GM12878 (cell line): ENCODE measurements at regions not wholly inside any gene's neighbourhood (a gene's known extent, or its start where the extent isn't known, plus 50 kb on each side); places are given as distances from the start of the nearest gene placed in this dataset.

Experiments used
- ATAC-seq: fragments of 200-7000 bp; cut with Tn5 transposase; 3 replicates; pipeline ENCODE4 v1.9.1; 2020; ENCODE audit warnings: mild to moderate bottlenecking, moderate library complexity
- BruUV-seq: library from RNA; stranded (reverse); fragments of 400-500 nt; replicated peaks from 2 replicates; lab custom pipeline; 2021; lab: Mats Ljungman, UMichigan
- CTCF ChIA-PET: fragments of 300-600 bp; sonication (Branson Sonifier 250); formaldehyde crosslinking; extraction: SDS; loops from one replicate; lab custom pipeline; 2021; ENCODE audit warnings: inconsistent platforms; lab: Yijun Ruan, JAX
- POLR2A ChIA-PET: fragments of 350-600 bp; formaldehyde crosslinking; extraction: SDS; loops from one replicate; lab custom pipeline; 2021; ENCODE audit warnings: inconsistent platforms; lab: Charles Lee
- RAD21 ChIA-PET: fragments of 300-600 bp; sonication (Branson Sonifier 250); formaldehyde crosslinking; loops from one replicate; lab custom pipeline; 2023; ENCODE audit warnings: antibody characterized with exemption; ENCODE audit not compliant: unreplicated experiment; lab: Charles Lee
- SMC1A ChIA-PET: fragments of 300-600 bp; sonication (Branson Sonifier 250); formaldehyde crosslinking; loops from one replicate; lab custom pipeline; 2023; ENCODE audit not compliant: unreplicated experiment, uncharacterized antibody; lab: Charles Lee
- DNase-seq: peaks from one replicate; pipeline ENCODE4 v3.0.0-alpha.2; 2011; ENCODE audit warnings: low read depth, low spot score
- FAIRE-seq: peaks from 3 replicates; lab custom pipeline; 2011; peaks lifted over from hg19 to GRCh38; lab: Jason Lieb, UNC
- H2AFZ ChIP-seq: 2 replicates; pipeline ENCODE4 v1.6.0; 2011; ENCODE audit warnings: low read depth, low read length, control low read depth; ENCODE audit not compliant: control insufficient read depth
- H3K27ac ChIP-seq: 2 replicates; pipeline ENCODE4 v1.5.1; 2011; ENCODE audit warnings: control low read depth; ENCODE audit not compliant: control insufficient read depth, insufficient read depth
- H3K27me3 ChIP-seq, 2 experiments: replicated peaks in 1 of 2; 2 replicates each; pipeline versions ENCODE4 v1.6.0 to v1.6.1; 2011; ENCODE audit warnings: low read length in 1 of 2; ENCODE audit not compliant: control insufficient read depth in 2 of 2, insufficient read depth in 2 of 2
- H3K36me3 ChIP-seq, 2 experiments: 2 replicates each; pipeline ENCODE4 v1.5.1; 2011; ENCODE audit warnings: low read length in 1 of 2; ENCODE audit not compliant: control insufficient read depth in 2 of 2, insufficient read depth in 2 of 2
- H3K4me1 ChIP-seq: 2 replicates; pipeline ENCODE4 v1.6.1; 2011; ENCODE audit warnings: mild to moderate bottlenecking, low read length, moderate library complexity, mixed read lengths; ENCODE audit not compliant: control insufficient read depth, insufficient read depth
- H3K4me2 ChIP-seq: 2 replicates; pipeline ENCODE4 v1.6.0; 2011; ENCODE audit warnings: control low read depth; ENCODE audit not compliant: control insufficient read depth, insufficient read depth
- H3K4me3 ChIP-seq: fragments of 200-600 bp; sonication (generic); 2 replicates; pipeline ENCODE4 v1.5.1; 2016
- H3K79me2 ChIP-seq: 2 replicates; pipeline ENCODE4 v1.6.0; 2011; ENCODE audit warnings: low read length; ENCODE audit not compliant: control insufficient read depth, insufficient read depth
- H3K9ac ChIP-seq: 2 replicates; pipeline ENCODE4 v1.8.0; 2011; ENCODE audit warnings: low read length, control low read depth, mixed read lengths; ENCODE audit not compliant: control insufficient read depth, insufficient read depth
- H3K9me3 ChIP-seq: replicated peaks from 3 replicates; pipeline ENCODE4 v1.5.1; 2011; ENCODE audit warnings: mild to moderate bottlenecking, low read length; ENCODE audit not compliant: control insufficient read depth, insufficient read depth
- H4K20me1 ChIP-seq: 2 replicates; pipeline ENCODE4 v1.6.0; 2011; ENCODE audit not compliant: control insufficient read depth, insufficient read depth
- BHLHE40 ChIP-seq, 2 experiments: fragments of 450-650 bp in 1 of 2; IDR thresholded peaks; 2 replicates each; pipeline ENCODE4 v1.6.1; 2011 to 2017; ENCODE audit warnings: low read depth in 2 of 2, borderline replicate concordance in 1 of 2, improper control_type of control experiment in 1 of 2, low read length in 1 of 2, mild to moderate bottlenecking in 1 of 2
- BRCA1 ChIP-seq: IDR thresholded peaks from 2 replicates; pipeline ENCODE4 v1.6.1; 2011; ENCODE audit warnings: low read depth, low read length, improper control_type of control experiment
- CEBPB ChIP-seq, 2 experiments: fragments of 150-350 bp in 1 of 2; IDR thresholded peaks; 2 replicates each; pipeline ENCODE4 v1.6.1; 2012 to 2014; ENCODE audit warnings: low read depth in 2 of 2, low read length in 2 of 2, borderline replicate concordance in 1 of 2, inconsistent platforms in 1 of 2
- EED ChIP-seq: sonication (generic); IDR thresholded peaks from 2 replicates; pipeline ENCODE4 v1.6.1; 2016; ENCODE audit warnings: antibody characterized with exemption, low read depth
- GATAD2B ChIP-seq: fragments of 450-650 bp; conservative IDR thresholded peaks from 2 replicates; pipeline ENCODE4 v1.6.1; 2017; ENCODE audit warnings: low read depth, mild to moderate bottlenecking, moderate library complexity
- IRF3 ChIP-seq: fragments of 450-650 bp; IDR thresholded peaks from 2 replicates; pipeline ENCODE4 v1.6.1; 2014; ENCODE audit warnings: mild to moderate bottlenecking
- IRF4 ChIP-seq: IDR thresholded peaks from 2 replicates; pipeline ENCODE4 v1.6.1; 2011; ENCODE audit warnings: low read depth, low read length
- JUNB ChIP-seq: IDR thresholded peaks from 2 replicates; pipeline ENCODE4 v1.6.1; 2016; ENCODE audit warnings: antibody characterized with exemption, mild to moderate bottlenecking
- MAX ChIP-seq: IDR thresholded peaks from 2 replicates; pipeline ENCODE4 v1.6.1; 2012; ENCODE audit warnings: low read depth, low read length, improper control_type of control experiment
- MLLT1 ChIP-seq: fragments of 450-650 bp; IDR thresholded peaks from 2 replicates; pipeline ENCODE4 v1.6.1; 2016; ENCODE audit warnings: mild to moderate bottlenecking
- NR2C1 ChIP-seq: fragments of 450-650 bp; IDR thresholded peaks from 2 replicates; pipeline ENCODE4 v1.6.1; 2017; ENCODE audit warnings: antibody characterized with exemption, mild to moderate bottlenecking, moderate library complexity
- POLR2A ChIP-seq: IDR thresholded peaks from 2 replicates; pipeline ENCODE4 v1.6.1; 2011; ENCODE audit warnings: low read depth, mild to moderate bottlenecking, low read length
- RB1 ChIP-seq: fragments of 450-650 bp; formaldehyde crosslinking; IDR thresholded peaks from 2 replicates; pipeline ENCODE4 v1.6.1; 2017; ENCODE audit warnings: mild to moderate bottlenecking, borderline replicate concordance
- RCOR1 ChIP-seq: conservative IDR thresholded peaks from 2 replicates; pipeline ENCODE4 v1.6.1; 2012; ENCODE audit warnings: low read depth, low read length, improper control_type of control experiment
- SUPT20H ChIP-seq: IDR thresholded peaks from 2 replicates; pipeline ENCODE4 v1.6.1; 2011; ENCODE audit warnings: low read depth, mild to moderate bottlenecking, low read length, moderate library complexity, borderline replicate concordance; ENCODE audit not compliant: control insufficient read depth
- TAF1 ChIP-seq: IDR thresholded peaks from 2 replicates; pipeline ENCODE4 v1.6.1; 2011; ENCODE audit warnings: mild to moderate bottlenecking, low read depth, low read length, borderline replicate concordance
- TCF7 ChIP-seq: IDR thresholded peaks from 2 replicates; pipeline ENCODE4 v1.6.1; 2014; ENCODE audit warnings: antibody characterized with exemption, borderline replicate concordance
- ZNF207 ChIP-seq: fragments of 450-650 bp; IDR thresholded peaks from 2 replicates; pipeline ENCODE4 v1.6.1; 2014; ENCODE audit warnings: antibody characterized with exemption, mild to moderate bottlenecking, borderline replicate concordance
- WGBS: methylation state at CpG from one replicate; pipeline ENCODE4 v1.1.6; 2016; ENCODE audit warnings: low lambda C conversion rate; ENCODE audit not compliant: insufficient replicate concordance, insufficient coverage; ENCODE audit errors: missing lambda C conversion rate; 5-methylcytosine and 5-hydroxymethylcytosine counted together
- in situ Hi-C: fragments of 300-500 bp; cut with MboI; formaldehyde crosslinking; loops from 9 replicates; pipeline ENCODE4 v1.14.3; 2018; ENCODE audit warnings: mixed read lengths
- intact Hi-C: fragments of 100-400 bp; cut with micrococcal nuclease; formaldehyde crosslinking; loops from one replicate; pipeline ENCODE4 v1.14.2; 2022; ENCODE audit not compliant: unreplicated experiment
- TF ChIP-seq, protein P1 (sequence below): IDR thresholded peaks from 2 replicates; pipeline ENCODE4 v1.6.1; 2012; ENCODE audit warnings: improper control_type of control experiment, low read depth, low read length; ENCODE audit not compliant: insufficient replicate concordance

DNA sequence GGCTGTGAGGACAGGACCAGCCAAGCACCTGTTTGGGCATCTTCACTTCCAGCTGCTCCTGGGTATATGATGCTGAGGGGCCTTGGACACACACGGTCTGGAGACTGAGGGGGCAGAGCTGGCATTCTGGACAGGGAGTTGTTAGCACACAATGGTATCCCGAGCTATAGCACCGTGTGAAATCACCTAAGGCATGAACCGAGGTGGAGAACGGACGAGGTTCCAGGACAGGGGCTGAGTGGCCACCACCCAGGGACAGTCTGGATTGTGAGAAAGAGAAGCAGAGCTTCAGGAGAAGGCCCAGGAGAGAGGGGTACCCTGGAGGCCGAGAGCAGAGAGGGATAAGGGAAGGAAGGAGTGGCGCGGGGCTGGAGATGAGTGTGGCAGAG lies 571.8 kb downstream of the TCERG1L start:
- RAD21 ChIA-PET: no interaction called here
- no peaks in the 10 kb centered on the region for H3K27me3 ChIP-seq
- in situ Hi-C loops: no loop called here
- no peak overlapping the region for H3K27ac ChIP-seq
- WGBS: 32% methylated on average over 9 of the region's 9 CpGs
- no peak for ATAC-seq
- CTCF ChIA-PET: no interaction called here
- FAIRE-seq: no peak
- no peak overlapping the region for H2AFZ ChIP-seq
- no peaks in the 10 kb centered on the region for H3K9me3 ChIP-seq
- H3K4me2 ChIP-seq: no peak overlapping the region
- no peak overlapping the region for H3K4me3 ChIP-seq
- H3K36me3 ChIP-seq: no peaks in the 10 kb centered on the region
- H3K79me2 ChIP-seq: no peaks in the 10 kb centered on the region
- no peaks in the 10 kb centered on the region for H3K4me1 ChIP-seq
- no peak for DNase-seq
- POLR2A ChIA-PET: no interaction called here
- TF ChIP-seq RB1: no peak
- TF ChIP-seq BHLHE40 (IDR thresholded peaks at IDR 0.05; ENCODE audit: borderline replicate concordance in 1 of 2, low read depth in 2 of 2, low read length in 1 of 2): no peak
- TF ChIP-seq POLR2A: no peak
- TF ChIP-seq EED: no peak
- no peak for TF ChIP-seq JUNB
- no peak for TF ChIP-seq ZNF207
- TF ChIP-seq MAX: no peak
- no peak for TF ChIP-seq MLLT1
- TF ChIP-seq, protein P1, sequence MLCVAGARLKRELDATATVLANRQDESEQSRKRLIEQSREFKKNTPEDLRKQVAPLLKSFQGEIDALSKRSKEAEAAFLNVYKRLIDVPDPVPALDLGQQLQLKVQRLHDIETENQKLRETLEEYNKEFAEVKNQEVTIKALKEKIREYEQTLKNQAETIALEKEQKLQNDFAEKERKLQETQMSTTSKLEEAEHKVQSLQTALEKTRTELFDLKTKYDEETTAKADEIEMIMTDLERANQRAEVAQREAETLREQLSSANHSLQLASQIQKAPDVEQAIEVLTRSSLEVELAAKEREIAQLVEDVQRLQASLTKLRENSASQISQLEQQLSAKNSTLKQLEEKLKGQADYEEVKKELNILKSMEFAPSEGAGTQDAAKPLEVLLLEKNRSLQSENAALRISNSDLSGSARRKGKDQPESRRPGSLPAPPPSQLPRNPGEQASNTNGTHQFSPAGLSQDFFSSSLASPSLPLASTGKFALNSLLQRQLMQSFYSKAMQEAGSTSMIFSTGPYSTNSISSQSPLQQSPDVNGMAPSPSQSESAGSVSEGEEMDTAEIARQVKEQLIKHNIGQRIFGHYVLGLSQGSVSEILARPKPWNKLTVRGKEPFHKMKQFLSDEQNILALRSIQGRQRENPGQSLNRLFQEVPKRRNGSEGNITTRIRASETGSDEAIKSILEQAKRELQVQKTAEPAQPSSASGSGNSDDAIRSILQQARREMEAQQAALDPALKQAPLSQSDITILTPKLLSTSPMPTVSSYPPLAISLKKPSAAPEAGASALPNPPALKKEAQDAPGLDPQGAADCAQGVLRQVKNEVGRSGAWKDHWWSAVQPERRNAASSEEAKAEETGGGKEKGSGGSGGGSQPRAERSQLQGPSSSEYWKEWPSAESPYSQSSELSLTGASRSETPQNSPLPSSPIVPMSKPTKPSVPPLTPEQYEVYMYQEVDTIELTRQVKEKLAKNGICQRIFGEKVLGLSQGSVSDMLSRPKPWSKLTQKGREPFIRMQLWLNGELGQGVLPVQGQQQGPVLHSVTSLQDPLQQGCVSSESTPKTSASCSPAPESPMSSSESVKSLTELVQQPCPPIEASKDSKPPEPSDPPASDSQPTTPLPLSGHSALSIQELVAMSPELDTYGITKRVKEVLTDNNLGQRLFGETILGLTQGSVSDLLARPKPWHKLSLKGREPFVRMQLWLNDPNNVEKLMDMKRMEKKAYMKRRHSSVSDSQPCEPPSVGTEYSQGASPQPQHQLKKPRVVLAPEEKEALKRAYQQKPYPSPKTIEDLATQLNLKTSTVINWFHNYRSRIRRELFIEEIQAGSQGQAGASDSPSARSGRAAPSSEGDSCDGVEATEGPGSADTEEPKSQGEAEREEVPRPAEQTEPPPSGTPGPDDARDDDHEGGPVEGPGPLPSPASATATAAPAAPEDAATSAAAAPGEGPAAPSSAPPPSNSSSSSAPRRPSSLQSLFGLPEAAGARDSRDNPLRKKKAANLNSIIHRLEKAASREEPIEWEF: no peak
- TF ChIP-seq BRCA1: no peak
- no peak for TF ChIP-seq GATAD2B
- no peak for TF ChIP-seq IRF3
- no peak for TF ChIP-seq RCOR1
- no peak for TF ChIP-seq TAF1
- no peak for TF ChIP-seq TCF7
- TF ChIP-seq NR2C1: no peak
- no peak for TF ChIP-seq SUPT20H
- TF ChIP-seq CEBPB (IDR thresholded peaks at IDR 0.05; ENCODE audit: borderline replicate concordance in 1 of 2, low read depth in 2 of 2, low read length in 2 of 2): no peak
- TF ChIP-seq IRF4: no peak
- intact Hi-C loops: no loop called here
- no peak overlapping the region for H3K9ac ChIP-seq
- BruUV-seq: no TSS peak
- SMC1A ChIA-PET: no interaction called here
- H4K20me1 ChIP-seq: no peaks in the 10 kb centered on the region
